Anterior cingulate cortex (tissue), 58 donors: ENCODE measurements at regions not wholly inside any gene's neighbourhood (a gene's known extent, or its start where the extent isn't known, plus 50 kb on each side); places are given as distances from the start of the nearest gene placed in this dataset.

Experiments
- DNase-seq, 58 donors: peaks; one replicate each; lab custom pipeline; 2025; lab: John Stamatoyannopoulos, UW

GRCh38 chrX:81489987-81490386 lies 288.1 kb downstream of the SH3BGRL start:
- DNase-seq, result no peak

- no peak for DNase-seq
Observed at GRCh38 chrX:81527881-81528440, 326.1 kb downstream of the SH3BGRL start.

DNA sequence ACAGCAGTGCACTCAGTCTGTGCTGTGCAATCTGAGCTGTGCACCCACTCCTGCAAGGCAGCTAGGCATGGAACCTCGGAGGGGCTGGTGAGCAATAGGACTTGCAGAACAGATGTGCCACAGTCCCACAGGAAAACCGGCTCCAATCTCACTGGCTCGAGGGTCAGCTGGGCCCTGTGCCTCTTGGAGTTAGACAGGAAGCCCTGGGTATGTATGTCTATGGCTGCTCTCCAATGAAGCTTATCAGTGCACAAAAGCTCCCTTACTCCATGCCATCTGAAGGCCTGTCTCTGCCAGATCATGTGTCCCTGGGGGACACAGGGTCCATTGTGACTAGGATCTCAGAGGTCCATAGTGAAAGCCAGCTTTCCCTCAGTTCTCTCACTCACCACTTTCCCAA lies 335.8 kb downstream of the SH3BGRL start:
- DNase-seq, result peak in 38 of 58 donors; percentile 0 to 72 (median 18)

DNA sequence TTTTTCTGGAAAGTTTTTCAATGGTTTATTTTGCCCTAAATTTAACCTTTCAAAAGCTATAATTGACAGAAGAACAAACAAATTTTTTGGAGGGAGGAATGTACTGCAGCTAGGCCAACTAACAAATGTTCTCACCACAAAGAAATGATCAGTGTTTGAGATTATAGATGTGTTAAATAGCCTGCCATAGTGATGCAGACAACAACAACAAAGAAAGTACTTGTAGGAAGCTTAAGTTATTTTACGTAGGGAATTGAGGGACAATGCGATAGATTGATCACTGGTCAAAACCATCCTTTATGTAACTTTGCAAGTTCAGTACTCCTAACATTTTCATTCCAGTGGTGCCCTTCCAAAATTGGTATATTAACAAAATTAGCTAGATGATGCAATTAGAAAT lies 340.4 kb downstream of the SH3BGRL start:
- no peak for DNase-seq

- DNase-seq, result no peak
Observed at GRCh38 chrX:81556880-81557279, 355.0 kb downstream of the SH3BGRL start.

- DNase-seq, result no peak
Observed at GRCh38 chrX:81564851-81565250, 362.9 kb downstream of the SH3BGRL start.

- no peak for DNase-seq
Observed at GRCh38 chrX:81577028-81577427, 375.1 kb downstream of the SH3BGRL start.

GRCh38 chrX:81586096-81586495 lies 384.2 kb downstream of the SH3BGRL start:
- no peak for DNase-seq

- DNase-seq, result no peak
Observed at GRCh38 chrX:81615979-81616378, 414.1 kb downstream of the SH3BGRL start.

GRCh38 chrX:81662381-81662780 lies 460.5 kb downstream of the SH3BGRL start:
- no peak for DNase-seq

DNA sequence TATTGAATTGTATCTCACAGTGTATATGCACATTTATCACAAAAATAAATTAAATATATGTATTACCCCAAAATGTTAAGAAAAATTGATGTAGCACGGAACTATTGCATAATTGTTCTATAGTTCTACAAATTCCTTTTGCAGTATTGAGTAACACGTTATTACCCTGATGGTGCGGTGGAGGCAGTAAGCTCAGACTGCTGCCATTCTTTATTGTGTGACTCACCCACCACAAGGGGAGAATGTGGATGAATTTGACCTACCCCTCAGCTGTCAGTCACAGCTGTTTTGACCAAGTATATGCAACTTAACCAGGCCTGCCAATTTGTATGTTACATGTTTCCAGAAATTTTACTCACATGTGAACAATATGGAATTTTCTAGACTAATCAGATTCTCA lies 506.6 kb downstream of the SH3BGRL start:
- no peak for DNase-seq

- no peak for DNase-seq
Observed at GRCh38 chrX:81728622-81729021, 526.7 kb downstream of the SH3BGRL start.

- DNase-seq, result no peak
Observed at GRCh38 chrX:81729269-81729777, 527.4 kb downstream of the SH3BGRL start.

GRCh38 chrX:81779701-81780100 lies 577.8 kb downstream of the SH3BGRL start:
- DNase-seq, result no peak

DNA sequence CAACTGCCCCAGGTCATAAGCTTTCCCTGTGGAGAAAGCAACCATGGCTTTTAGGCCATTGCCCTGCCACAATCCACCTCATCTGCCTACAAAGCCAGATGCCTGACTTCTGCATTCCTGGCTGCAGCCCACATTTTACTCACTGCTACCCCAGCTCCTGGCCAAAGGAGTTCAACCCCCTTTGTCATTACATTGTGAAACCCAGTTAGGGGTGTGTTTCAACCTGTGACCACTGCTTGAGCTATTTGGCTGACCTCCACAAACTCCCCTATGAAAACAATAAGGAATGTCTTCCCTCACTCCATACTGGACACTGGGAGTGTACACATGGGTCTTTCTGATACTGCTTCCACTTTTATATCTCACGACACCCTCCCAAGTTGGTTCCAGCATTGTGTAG lies 589.2 kb downstream of the SH3BGRL start:
- no peak for DNase-seq
